SH-SY5Y (cell line): ENCODE measurements at regions not wholly inside any gene's neighbourhood (a gene's known extent, or its start where the extent isn't known, plus 50 kb on each side); places are given as distances from the start of the nearest gene placed in this dataset.

Source experiments
- GATA2 ChIP-seq: IDR thresholded peaks from 2 replicates; pipeline ENCODE4 v1.6.1; 2011; ENCODE audit warnings: mild to moderate bottlenecking, low read depth, low read length
- GATA3 ChIP-seq: IDR thresholded peaks from 2 replicates; pipeline ENCODE4 v1.6.1; 2011; ENCODE audit warnings: low read depth, mild to moderate bottlenecking, low read length, moderate library complexity

- no peak for TF ChIP-seq GATA3
- no peak for TF ChIP-seq GATA2
Measured at GRCh38 chr5:101123363-101123762, 220.3 kb upstream of the ST8SIA4 start.
